GM21529 (cell line): ENCODE measurements at regions not wholly inside any gene's neighbourhood (a gene's known extent, or its start where the extent isn't known, plus 50 kb on each side); places are given as distances from the start of the nearest gene placed in this dataset.

Source experiments
- ATAC-seq: cut with Tn5 transposase; IDR thresholded peaks from one replicate; pipeline ENCODE4 v1.9.1; 2021; ENCODE audit not compliant: unreplicated experiment

DNA sequence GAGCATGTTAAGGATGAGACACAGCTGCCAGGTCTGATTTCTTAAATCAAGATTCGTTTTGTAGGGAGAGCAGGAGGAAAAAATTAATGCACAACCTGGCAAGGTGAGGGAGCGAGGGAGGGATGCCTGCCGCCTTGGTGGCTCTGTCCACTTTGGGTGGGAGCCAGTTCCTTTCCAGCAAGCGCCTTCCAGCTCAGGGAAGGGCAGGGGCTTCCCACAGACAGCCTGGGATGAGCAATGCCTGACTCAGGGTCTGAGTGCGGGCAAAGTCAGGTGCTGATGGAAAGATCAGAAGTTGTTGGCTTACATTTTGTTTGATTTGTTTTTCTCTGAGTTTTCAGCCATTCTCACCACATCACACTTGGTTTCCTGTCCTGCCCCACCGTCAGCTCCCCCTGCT lies 220.7 kb downstream of the ENGASE start:
- no peak for ATAC-seq

DNA sequence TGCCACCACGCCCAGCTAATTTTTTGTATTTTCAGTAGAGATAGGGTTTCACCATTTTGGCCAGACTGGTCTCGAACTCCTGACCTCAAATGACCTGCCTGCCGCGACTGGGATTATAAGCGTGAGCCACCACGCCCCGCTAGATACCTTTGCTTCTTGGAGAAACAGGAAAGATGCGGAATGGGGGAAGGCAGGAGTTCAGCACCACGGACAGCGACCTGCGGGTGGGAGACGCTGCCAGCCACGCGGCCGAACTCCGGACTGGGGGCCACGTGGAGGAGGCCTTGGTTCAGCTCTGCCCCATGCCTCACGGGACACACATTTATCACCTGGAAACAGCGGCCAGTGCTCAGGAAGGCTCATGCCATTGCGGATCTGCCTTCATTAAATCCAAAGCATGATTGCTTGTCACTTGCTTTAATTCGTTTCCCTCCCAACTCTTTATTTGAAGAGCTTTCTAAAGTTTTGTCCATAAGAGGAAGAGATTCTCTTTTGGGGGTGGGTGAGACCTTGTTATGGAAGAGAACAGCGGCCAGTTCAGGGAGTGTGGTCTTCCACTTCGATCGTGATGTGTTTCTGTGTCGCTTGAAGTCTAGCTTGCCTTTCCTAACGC lies 219.9 kb downstream of the ENGASE start:
- ATAC-seq: no peak

DNA sequence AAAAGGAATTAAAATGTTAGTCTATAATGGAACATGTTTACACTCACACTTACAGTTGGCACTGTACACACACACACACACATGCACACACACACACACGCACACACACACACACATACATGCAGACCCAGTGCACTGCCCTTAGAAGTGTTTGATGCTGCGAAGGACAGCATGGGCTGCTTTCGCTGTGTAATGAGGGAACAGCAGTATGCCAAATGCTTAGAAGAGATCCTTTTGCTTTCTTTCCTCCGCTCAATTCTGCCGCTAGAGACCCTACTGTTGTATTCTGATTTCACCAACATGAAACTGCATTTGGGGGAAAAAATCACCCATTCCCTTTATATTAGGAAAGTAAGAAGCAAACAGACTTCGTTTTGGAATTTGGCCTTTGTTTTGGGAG lies 217.9 kb downstream of the ENGASE start:
- no peak for ATAC-seq

- no peak for ATAC-seq
Measured at GRCh38 chr17:79291391-79291790, 216.8 kb downstream of the ENGASE start.

DNA sequence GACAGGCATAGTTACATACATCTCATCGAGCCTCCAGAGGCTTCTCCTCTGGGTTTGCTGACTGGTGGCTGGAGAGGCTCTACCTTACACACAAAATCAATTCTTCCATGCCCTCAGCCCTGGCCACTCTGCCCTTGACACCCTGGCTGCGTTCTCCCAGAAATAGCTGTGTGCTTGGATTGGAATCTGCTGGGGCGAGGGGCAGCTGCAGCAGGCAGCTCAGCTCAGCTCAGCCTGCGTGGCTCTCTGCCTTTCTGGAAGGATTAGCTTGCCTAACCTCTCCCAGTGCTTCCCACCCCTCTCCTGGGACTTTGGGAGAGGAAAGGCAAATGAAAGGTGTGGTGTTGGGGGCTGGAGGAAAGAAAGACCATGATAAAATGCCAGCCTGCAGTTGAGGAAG lies 216.1 kb downstream of the ENGASE start:
- no peak for ATAC-seq

- ATAC-seq: no peak
Measured at GRCh38 chr17:79288950-79289349, 214.3 kb downstream of the ENGASE start.

- no peak for ATAC-seq
Measured at GRCh38 chr17:79286440-79286839, 211.8 kb downstream of the ENGASE start.

DNA sequence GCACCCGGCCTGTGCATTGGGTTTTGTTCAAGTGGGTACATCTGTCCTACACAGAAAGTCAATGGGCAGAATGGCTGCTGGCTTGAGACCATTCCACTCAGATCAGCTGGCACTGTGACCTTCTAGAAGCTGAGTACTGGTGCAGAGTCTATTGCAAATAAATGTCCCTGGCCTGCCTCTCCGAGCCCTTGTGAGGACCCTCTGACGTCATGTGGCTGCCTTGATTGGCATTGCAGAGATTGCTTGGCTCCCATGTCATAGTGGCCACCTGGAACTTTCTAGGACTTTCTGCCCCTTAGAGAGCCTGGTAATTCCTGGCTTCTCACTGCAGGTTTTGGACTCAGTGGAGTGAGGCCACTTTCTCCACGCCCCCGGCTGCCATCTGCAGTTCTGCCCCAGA lies 211.3 kb downstream of the ENGASE start:
- no peak for ATAC-seq

DNA sequence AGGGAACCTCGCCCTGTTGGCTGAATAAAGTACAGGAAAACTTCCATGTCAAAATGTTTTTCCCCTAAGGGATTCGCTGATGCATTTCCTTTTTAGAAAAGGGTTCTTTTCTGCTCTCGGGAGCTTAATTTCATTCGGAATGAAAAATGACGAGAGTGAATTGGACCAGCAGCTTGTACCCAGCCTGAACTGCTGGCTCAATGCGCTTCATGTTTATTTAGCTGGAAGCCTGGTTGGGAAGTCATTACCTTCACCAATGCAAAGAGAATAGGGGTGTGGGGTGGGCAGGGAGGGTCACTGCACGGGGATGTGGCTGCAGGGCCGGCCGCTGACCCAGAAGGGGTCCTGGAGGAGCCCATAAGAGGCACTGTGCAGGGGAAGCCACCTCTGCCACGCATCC lies 207.7 kb downstream of the ENGASE start:
- ATAC-seq: no peak

GRCh38 chr17:79281803-79282202 lies 207.2 kb downstream of the ENGASE start:
- no peak for ATAC-seq

GRCh38 chr17:79280866-79281572 lies 206.4 kb downstream of the ENGASE start:
- ATAC-seq: no peak

DNA sequence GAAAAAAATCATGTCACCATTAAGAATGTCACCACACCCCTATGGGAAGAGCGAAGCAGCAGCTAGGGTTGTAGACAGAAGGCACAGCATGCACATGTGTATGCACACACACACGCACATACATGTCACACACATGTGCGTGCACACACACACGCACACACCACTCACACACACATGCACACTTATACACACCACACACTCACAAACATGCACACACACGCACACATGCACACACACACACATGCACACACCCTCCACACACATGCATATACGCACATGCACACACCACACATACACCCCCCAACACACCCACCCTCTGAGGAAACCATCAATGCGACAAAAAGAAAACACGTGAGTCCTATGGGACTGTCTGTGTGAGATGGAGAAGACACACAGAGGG lies 205.4 kb downstream of the ENGASE start:
- ATAC-seq: no peak

- no peak for ATAC-seq
Measured at GRCh38 chr17:79279320-79279719, 204.7 kb downstream of the ENGASE start.

DNA sequence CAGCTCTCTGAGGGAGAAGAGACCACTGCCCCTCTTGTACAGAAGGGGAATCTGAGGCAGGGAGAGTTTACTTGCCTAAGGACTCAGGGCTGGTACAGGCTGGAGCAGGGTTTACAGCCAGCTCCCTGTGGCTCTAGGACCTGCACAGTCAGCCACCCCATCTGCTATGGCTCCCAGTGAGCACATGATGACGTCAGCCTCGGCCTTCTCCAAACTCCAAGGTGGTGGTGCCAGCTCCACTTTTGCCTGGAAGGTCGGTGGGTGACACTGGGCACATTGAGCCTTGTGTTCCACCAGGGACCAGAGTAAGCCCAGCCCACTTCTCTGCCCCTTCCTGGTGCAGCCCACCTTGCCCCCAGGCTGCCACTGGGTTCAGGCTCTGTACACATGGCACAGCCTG lies 202.2 kb downstream of the ENGASE start:
- no peak for ATAC-seq

GRCh38 chr17:79273660-79274059 lies 199.0 kb downstream of the ENGASE start:
- ATAC-seq: no peak

DNA sequence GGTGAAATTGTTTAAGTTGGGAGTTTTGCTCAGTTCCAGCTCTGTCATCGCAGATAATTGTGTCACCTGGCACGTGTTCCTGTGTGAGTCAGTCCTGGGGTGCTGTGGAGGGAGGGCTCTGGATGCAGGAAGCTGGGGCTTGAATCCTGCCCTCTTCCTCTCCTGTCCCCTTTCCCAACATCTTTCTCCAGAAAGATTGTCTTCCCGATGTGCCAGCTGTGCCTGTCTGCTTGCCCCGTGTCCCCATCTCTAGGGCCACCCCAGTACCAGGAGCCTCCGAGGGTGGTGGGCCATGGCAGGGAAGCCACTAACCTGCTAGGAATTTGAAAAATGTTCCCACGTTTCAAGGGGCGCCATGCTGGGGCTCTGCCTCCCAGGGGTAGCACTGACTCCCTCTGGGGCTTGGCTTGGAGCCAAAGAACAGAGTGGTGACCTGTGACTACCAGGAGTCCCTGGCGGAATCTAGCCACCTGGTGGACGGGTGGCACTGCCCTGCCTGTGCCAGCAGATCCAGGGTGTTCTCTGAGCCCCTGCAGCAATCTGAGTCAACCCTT lies 198.1 kb downstream of the ENGASE start:
- no peak for ATAC-seq

DNA sequence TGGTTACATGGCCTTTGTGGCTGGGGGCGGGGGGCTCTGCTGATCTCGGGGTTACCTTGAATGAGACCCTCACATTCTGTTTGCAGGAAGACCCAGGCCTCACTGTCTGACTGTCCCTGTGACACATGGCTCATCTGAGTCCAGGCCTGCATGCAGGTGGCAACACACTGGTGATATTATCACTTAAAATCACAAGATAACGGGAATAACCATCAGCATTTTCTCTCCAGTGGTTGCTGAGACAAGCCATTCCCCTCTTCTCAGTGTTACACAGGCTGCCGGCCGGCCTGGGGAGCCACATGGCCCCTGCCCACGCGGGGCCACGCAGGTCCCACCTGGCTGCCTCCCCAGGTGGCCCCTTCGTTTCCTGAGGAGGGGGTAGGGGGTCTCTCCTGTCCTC lies 197.6 kb downstream of the ENGASE start:
- no peak for ATAC-seq

DNA sequence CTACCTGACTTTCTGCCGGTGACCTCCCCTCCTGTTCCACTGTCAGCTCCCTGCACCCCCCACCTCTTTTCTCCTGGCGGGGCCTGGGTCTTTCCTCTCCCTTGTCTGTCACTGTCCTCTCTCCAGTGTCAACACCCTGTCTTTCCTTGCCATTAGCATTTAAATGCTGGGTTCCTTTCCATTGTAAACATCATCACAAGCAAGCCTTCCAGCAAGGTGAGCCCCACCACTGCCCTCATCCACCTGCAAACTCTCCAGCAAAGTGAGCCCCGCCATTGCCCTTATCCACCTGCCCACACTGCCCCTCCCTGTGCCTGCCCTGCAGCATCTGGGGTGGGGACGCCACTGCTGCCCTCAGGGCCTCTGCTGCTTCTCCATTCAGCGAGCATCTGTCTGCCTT lies 195.0 kb downstream of the ENGASE start:
- ATAC-seq: no peak

GRCh38 chr17:79263191-79263590 lies 188.6 kb downstream of the ENGASE start:
- no peak for ATAC-seq

- ATAC-seq: no peak
Measured at GRCh38 chr17:79262624-79263023, 188.0 kb downstream of the ENGASE start.

DNA sequence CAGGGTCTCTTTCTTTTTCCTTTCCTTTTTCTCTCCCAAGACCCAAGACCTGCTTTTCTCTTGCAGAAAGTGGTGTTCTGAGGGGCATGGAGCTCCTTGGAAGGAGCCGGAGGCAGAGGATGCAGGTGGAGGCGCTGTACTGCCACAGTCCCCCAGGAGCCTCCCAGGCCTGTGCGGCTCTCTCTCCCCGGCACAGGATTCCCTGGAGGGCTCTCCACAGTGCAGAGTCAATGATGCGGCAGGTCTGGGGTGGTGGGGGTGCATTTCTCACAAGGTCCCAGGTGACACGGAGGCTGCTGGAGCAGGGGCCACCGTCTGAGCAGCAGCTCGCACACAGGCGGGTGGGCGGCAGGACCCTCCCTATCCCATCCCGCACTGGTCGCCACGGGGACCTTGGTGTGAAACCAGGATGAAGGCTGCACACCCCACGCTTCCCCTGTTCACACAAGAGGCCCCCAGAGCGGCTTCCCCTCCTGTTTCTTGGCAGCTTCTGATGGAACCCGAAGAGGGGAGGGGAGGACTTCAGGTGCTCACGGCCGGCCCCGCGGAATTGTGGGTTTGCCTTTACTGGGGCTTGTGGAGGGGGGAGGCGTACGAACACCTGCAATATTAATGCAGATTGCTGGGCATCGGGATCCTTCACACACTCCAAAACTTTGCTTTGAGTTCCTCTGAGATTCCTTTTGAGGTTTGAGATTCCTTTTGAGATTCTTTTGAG lies 186.9 kb downstream of the ENGASE start:
- no peak for ATAC-seq

DNA sequence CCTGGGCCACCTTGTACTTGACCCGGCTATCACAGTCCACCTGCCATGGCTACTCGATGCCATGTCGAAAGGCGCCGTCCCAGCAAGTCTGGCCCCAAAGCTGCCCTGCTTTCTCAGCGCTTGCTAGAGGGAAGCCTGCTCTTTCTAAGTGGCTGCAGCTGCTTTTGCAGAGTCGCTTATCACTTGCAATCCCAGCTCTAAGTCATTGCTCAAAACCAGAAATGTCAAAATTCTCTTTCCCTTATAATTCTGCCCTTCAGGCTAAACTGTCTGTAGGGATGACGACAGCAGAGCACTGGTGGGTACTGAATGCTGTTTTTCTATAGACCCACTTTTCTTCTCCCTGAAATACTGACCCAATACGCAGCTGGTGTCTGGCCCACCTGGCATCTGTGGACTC lies 184.2 kb downstream of the ENGASE start:
- ATAC-seq: no peak
